Fibroblast of skin of left biceps (primary cell): ENCODE measurements at regions not wholly inside any gene's neighbourhood (a gene's known extent, or its start where the extent isn't known, plus 50 kb on each side); places are given as distances from the start of the nearest gene placed in this dataset.
"Not testable (repeated sequence)": the region's sequence is repeated elsewhere in the genome, so short reads cannot be mapped to it uniquely, and the experiment has no call there.

Experiments used
- DNase-seq, 2 experiments: peaks; one replicate each; pipeline ENCODE4 v3.0.0-alpha.2; 2013; ENCODE audit warnings: low read depth in 2 of 2

DNA sequence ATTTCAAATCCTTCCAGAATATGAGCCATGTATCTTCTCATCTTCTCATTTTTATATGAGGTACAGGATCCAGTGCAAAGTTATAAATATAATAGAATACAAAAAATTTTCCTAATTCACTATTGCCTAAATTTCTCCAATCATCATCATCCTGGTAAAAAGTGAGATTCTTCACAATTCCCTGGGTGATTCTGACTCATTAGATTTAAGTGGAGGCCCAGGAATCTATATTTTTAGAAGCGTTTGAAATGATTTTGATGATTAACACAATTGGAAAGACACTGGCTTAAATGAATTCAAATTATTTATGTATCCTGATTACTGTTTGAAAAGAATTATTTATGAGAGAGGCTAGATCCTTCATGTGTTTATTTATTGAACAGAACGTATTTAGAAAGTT, 380.3 kb upstream of the PDE3A start:
- no peak for DNase-seq

DNA sequence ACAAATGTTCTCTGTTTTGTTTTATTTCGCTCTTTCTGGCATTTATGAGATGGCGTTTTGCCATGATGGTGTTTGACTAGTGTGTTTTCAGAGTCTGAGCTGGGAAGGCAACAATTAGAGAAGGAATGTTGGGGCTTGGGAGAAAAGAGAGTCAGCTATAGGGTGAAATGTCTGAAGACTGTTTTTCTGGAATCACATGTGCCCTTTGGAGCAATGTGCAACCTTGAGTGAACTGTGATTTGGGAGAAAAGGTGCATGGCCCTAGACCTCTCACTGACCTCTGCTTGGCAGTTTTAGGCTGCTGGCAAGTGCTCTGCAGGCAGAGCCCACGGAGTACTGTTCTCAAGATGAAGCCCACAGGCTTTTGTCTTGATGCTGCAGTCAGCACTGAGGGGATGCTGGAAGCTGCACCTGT, 379.9 kb upstream of the PDE3A start:
- no peak for DNase-seq

- DNase-seq, result no peak
These were observed 379.4 kb upstream of the PDE3A start for GRCh38 chr12:19988948-19989347.

DNA sequence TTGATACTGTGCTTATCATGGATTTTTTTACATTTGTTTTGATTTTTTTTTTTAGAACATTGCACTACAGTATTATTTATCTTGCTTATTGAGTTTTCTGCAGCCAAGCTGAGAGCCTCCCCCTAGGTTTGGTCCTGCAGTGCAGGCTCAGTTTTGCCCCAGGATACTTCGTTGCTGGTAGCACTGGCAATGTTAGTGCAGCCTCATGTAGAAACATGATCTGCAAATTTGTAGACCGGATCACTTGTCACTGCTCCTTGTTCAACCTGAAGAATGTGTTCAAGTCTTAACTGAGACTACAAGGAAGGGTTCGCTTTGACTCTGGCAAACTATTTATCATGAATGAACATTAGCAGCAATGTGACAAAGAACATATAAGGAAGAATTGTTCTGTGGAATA, 377.2 kb upstream of the PDE3A start:
- no peak for DNase-seq

GRCh38 chr12:19992311-19992710, 376.0 kb upstream of the PDE3A start:
- no peak for DNase-seq

GRCh38 chr12:19994968-19995367, 373.4 kb upstream of the PDE3A start:
- no peak for DNase-seq

DNA sequence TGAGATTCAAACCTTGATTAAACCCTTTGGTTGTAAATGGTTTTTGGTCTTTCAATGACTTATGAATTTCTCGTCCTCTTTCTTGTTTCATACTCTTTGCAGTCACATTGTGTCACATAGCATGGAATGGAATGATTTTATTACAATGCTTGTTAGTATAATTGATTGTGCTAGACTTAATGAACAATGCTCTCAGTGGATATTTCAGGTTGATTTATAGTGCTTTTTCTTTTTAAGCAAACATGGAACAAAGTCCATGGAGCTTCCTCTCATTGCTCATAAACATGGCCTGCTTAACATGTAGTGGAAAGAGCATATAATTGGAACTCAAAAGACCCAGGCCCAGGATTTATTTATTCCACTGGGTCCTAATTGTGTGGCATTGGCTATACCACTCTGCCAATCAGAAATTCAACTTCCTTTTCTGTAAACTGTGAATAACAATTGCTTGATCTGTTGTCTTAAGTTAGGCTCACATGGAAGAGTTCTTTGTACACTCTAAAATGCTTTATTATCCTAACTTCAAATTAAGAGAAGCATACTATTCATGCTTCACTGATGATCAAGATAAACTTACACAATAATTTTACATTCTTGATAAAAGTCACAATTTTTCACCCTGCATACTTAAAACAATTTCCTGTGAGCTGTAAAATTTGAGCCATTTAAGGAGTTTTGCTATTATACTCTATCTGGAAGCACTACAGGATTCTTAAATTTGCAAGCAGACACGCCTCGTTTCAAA, 370.5 kb upstream of the PDE3A start:
- DNase-seq, result no peak

DNA sequence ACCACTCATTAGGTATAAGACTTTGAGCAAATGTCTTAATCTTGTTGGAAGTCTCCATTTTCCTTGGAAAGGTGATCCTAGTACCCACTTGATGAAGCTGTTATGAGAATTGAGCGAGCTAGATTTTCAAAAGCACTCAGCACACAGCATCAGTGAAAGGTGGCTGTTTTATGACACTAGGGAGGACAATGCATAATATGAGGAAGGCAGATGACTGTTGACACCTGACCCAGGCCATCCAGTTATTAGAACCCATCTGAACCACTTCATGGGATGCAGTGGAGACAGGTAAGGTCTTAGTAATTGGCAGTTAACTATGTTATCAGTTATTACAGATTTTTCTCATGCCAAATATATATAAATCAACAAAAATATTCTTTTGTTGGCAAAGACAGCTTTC, 369.9 kb upstream of the PDE3A start:
- no peak for DNase-seq

- no peak for DNase-seq
These were observed 369.2 kb upstream of the PDE3A start for GRCh38 chr12:19998961-19999804.

DNA sequence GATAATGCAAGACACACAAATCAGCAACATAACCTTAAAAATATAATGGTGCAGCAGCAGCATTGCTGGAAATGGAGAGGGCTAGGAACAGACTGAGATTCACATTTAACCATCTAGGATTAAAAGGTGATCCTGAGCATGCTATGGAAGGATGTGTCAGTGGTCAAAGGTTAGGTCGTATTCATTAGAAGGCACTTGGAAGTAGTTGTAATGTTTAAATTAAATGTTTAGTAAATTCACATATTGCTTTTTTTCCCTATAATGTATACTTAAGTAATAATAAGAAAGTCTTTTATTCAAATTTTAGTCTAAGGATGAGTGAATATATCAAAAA, 368.6 kb upstream of the PDE3A start:
- DNase-seq, result no peak

DNA sequence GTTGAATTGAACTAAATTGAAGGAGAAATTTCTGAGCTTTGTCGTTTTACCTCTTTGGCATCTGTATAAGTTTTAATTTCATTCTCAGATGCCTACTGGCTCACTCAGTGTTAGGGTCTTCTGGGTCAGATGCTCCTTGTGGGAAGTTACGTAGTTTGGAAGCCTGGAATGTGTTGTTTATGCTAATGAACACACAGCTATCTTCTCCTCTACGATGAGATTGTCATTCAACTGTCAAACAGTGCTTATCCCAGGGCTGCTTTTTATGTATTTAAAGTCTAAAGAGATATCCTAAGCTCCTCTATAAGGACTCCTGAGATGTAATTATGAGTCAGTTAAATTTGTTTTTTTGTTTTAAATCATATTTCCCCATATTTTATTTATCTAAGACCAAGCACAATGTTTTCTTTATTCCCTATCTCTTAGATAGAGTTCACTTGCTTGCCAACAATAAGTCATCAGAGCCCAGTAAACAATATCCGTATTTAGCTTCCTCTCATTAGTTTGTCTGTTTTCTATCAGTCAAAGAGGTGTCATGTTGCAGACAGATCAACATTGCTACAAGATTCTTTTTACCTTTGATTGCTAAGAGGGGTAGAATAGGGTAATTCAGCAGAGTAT, 368.0 kb upstream of the PDE3A start:
- DNase-seq, result no peak

DNA sequence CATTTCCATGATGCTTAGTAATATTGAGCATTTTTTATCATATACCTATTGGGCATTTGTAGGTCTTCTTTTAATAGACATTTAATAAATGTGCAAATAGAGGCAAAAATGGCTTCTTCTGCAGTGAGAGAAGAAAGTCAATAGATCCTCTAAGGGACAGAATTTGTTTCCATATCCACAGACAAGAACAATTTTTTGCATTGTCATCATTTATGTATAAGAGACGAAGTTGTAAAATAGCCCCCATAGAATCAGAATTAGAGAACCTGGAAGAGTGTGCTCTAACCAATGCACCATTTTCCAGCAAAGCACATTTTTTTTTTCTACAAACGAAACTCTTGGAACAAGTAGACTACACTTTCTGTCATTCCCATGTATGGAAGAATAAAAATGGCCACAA, 365.1 kb upstream of the PDE3A start:
- no peak for DNase-seq

- DNase-seq, result no peak
These were observed 363.4 kb upstream of the PDE3A start for GRCh38 chr12:20004952-20005351.

GRCh38 chr12:20006871-20007730, 361.2 kb upstream of the PDE3A start:
- peak; percentile 64 to 71 for DNase-seq

DNA sequence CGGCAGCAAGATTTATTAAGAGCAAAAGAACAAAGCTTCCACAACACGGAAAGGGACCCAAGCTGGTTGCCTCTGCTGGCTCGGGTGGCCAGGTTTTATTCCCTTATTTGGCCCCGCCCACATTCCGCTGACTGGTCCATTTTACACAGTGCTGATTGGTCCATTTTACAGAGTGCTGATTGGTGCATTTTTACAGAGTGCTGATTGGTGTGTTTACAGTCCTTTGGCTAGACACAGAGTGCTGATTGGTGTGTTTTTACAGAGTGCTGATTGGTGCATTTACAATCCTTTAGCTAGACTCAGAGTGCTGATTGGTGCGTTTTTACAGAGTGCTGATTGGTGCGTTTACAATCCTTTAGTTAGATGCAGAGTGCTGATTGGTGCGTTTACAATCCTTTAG, 358.4 kb upstream of the PDE3A start:
- not testable (repeated sequence) for DNase-seq

DNA sequence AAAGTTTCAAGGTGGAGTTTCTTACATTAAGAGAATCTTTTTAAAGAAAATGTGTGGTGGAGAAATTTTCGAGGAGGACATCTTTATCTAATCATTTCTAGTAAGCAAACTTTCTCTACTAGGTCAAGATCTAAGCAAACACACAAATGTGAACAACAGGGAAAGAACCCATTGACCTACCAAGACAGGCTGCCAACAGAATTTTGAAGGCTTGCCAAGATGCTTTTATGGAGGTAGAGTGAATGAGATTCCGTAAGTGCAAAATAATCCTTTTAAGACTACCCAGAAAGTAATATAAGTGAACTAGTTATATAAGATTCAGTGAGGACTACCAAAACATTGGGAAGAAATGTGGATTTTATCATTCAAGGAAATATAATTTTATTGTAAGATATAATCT, 357.1 kb upstream of the PDE3A start:
- DNase-seq, result no peak

- no peak for DNase-seq
These were observed 350.5 kb upstream of the PDE3A start for GRCh38 chr12:20017802-20018201.

GRCh38 chr12:20018406-20018805, 349.9 kb upstream of the PDE3A start:
- DNase-seq, result no peak

DNA sequence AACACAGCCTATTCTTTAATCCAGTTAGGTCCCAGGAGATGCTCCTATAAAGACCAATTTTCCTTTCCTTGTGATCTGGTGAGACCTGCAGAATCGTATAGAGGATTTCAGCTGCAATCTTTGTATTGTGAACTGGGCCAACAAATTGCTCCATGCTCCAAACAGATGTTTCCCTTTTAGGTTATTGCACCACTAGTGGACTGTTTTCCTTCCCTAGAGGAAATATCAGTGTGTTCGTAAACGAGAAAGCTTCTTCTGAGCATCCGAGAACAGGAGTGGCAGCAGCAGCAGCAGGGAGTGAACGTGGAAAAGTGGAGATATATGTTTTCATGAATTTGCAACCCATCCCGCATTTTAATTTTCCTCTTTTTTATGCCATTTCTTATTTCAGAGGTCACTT, 344.1 kb upstream of the PDE3A start:
- peak in 1 of 2 experiments; percentile 27 for DNase-seq

DNA sequence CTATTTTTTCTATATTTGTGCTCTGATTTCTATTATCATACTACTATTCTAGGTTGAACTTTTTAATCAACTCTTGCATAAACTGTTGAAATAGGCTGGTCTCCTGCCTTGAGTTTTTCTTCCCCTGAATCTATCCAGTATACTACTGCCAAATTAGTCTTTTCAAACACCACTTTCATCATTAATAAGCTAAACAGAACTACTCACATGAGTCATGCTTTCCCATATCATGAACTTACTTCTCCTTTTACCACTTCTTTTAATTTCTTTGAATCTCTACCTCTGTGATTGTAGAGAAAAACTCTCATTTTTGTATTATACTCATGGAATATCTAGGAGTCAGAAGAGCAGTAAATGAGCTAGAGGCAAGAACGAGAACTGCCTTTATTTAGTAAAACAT, 340.3 kb upstream of the PDE3A start:
- DNase-seq, result no peak

GRCh38 chr12:20030826-20031225, 337.5 kb upstream of the PDE3A start:
- no peak for DNase-seq

- DNase-seq, result no peak
These were observed 328.8 kb upstream of the PDE3A start for GRCh38 chr12:20039562-20039961.
